ENCODE measurements at regions not wholly inside any gene's neighbourhood (a gene's known extent, or its start where the extent isn't known, plus 50 kb on each side); places are given as distances from the start of the nearest gene placed in this dataset.

- Histone ChIP-seq H3K4me1 (peaks cover 4% of the 10 kb centered on the region), H3K9me3 (no peaks in the 10 kb centered on the region), H3K36me3 (no peaks in the 10 kb centered on the region), H3K4me3 (no peak overlapping the region), H3K27me3 (no peaks in the 10 kb centered on the region), H3K27ac (no peak overlapping the region)
- no peak for DNase-seq
- no peak for TF ChIP-seq CTCF (IDR thresholded peaks at IDR 0.05)
- no peak for ATAC-seq
- intact Hi-C loops (cut with DNase I), result no loop called here
Measured at GRCh38 chr2:144894612-144895599, 375.0 kb upstream of the ZEB2 start.

- no peaks in the 10 kb centered on the region for H3K36me3 ChIP-seq
- intact Hi-C loops (cut with DNase I), result no loop called here
- no peaks in the 10 kb centered on the region for H3K9me3 ChIP-seq
- peaks cover 4% of the 10 kb centered on the region for H3K4me1 ChIP-seq
- H3K27ac ChIP-seq, result no peak overlapping the region
- TF ChIP-seq CTCF (IDR thresholded peaks at IDR 0.05), result no peak
- no peaks in the 10 kb centered on the region for H3K27me3 ChIP-seq
- ATAC-seq (no peak), DNase-seq (no peak)
- no peak overlapping the region for H3K4me3 ChIP-seq
Measured at GRCh38 chr2:144893464-144893863, 373.5 kb upstream of the ZEB2 start.

- no peak overlapping the region for H3K4me3 ChIP-seq
- H3K9me3 ChIP-seq, result no peaks in the 10 kb centered on the region
Measured at GRCh38 chr2:144890828-144891227, 370.9 kb upstream of the ZEB2 start.

GRCh38 chr2:144889348-144889747 lies 369.4 kb upstream of the ZEB2 start:
- peaks cover 4% of the 10 kb centered on the region for H3K4me1 ChIP-seq

More at GRCh38 chr2:144890828-144891227, 370.9 kb upstream of the ZEB2 start:
- ATAC-seq, result peak; percentile 50
- H3K4me1 ChIP-seq, result peaks cover 4% of the 10 kb centered on the region
- intact Hi-C loops (cut with DNase I), result no loop called here
- peak; percentile 23 for TF ChIP-seq CTCF (IDR thresholded peaks at IDR 0.05)
- H3K36me3 ChIP-seq, result no peaks in the 10 kb centered on the region
- H3K27ac ChIP-seq, result no peak overlapping the region
- H3K27me3 ChIP-seq, result no peaks in the 10 kb centered on the region
- DNase-seq, result no peak

GRCh38 chr2:144886862-144887261 lies 366.9 kb upstream of the ZEB2 start:
- no peak for DNase-seq
- no peak for TF ChIP-seq CTCF (IDR thresholded peaks at IDR 0.05)
- H3K4me3 ChIP-seq, result no peak overlapping the region
- H3K36me3 ChIP-seq, result no peaks in the 10 kb centered on the region
- H3K4me1 ChIP-seq, result peaks cover 4% of the 10 kb centered on the region
- intact Hi-C loops (cut with DNase I), result no loop called here
- H3K9me3 ChIP-seq, result no peaks in the 10 kb centered on the region
- H3K27ac ChIP-seq, result no peak overlapping the region
- ATAC-seq, result peak; percentile 60
- H3K27me3 ChIP-seq, result no peaks in the 10 kb centered on the region

More at GRCh38 chr2:144889348-144889747, 369.4 kb upstream of the ZEB2 start:
- DNase-seq (no peak), ATAC-seq (no peak)
- no peaks in the 10 kb centered on the region for H3K9me3 ChIP-seq
- no peaks in the 10 kb centered on the region for H3K27me3 ChIP-seq
- TF ChIP-seq CTCF (IDR thresholded peaks at IDR 0.05), result no peak
- H3K4me3 ChIP-seq, result no peak overlapping the region
- no peak overlapping the region for H3K27ac ChIP-seq
- H3K36me3 ChIP-seq, result no peaks in the 10 kb centered on the region
- intact Hi-C loops (cut with DNase I), result no loop called here
